Fibroblast of the conjunctiva (primary cell): ENCODE measurements at regions not wholly inside any gene's neighbourhood (a gene's known extent, or its start where the extent isn't known, plus 50 kb on each side); places are given as distances from the start of the nearest gene placed in this dataset.

Experiments used
- DNase-seq: peaks from one replicate; pipeline ENCODE4 v3.0.0-alpha.2; 2010; ENCODE audit warnings: low read depth

- no peak for DNase-seq
Observed at GRCh38 chr2:20110876-20111275, 59.4 kb upstream of the LAPTM4A start.

- no peak for DNase-seq
Observed at GRCh38 chr2:20110383-20110782, 59.0 kb upstream of the LAPTM4A start.

- no peak for DNase-seq
Observed at GRCh38 chr2:20108655-20109396, 57.4 kb upstream of the LAPTM4A start.

- no peak for DNase-seq
Observed at GRCh38 chr2:20107776-20108175, 56.3 kb upstream of the LAPTM4A start.

GRCh38 chr2:20107352-20107751, 55.9 kb upstream of the LAPTM4A start:
- DNase-seq, result no peak

- no peak for DNase-seq
Observed at GRCh38 chr2:20106746-20107145, 55.3 kb upstream of the LAPTM4A start.

GRCh38 chr2:20104900-20105545, 53.6 kb upstream of the LAPTM4A start:
- DNase-seq, result no peak

GRCh38 chr2:20103530-20103929, 52.1 kb upstream of the LAPTM4A start:
- no peak for DNase-seq
